ENCODE measurements at regions not wholly inside any gene's neighbourhood (a gene's known extent, or its start where the extent isn't known, plus 50 kb on each side); places are given as distances from the start of the nearest gene placed in this dataset.

DNA sequence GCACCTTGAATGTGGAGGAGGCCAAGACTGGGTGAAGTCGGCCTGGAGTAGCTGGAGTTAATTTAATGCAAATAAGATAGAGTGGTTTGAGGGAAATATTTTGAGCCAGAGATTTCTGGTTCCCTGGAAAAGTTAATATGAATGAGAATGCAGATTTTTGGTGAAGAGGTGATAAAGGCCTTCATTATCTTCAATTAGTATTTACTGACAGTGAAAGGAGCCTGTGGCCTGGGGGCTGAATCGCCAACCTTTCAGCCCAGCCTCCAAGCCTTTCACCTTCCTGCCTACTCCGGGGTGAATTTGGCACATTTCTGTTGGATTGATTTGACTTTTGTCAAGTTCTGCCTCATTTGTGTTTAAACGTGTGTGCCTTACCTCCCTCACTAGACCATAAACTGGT is 147.8 kb downstream of the SOX2 start:
- no peak for DNase-seq (ENCODE audit: low read depth)

DNA sequence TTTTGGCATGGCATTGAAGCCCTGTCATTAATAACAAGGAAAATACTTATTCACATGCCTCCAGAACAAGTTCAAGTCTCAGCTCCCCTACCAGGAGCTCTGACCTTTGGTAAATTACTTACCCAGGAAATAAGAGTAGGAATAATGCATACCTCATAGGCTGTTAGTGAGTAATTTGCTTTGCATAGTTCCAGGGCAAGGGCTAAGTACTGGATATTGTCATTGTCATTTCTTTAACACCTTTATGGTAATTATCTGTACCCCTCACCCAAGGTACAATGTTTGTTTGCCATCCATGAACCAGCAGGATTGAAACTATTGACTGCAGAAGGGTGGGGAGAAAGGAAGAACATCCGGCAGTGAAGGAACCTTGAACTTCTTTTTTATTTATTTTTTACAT is 148.5 kb downstream of the SOX2 start:
- no peak for DNase-seq (ENCODE audit: low read depth)

DNA sequence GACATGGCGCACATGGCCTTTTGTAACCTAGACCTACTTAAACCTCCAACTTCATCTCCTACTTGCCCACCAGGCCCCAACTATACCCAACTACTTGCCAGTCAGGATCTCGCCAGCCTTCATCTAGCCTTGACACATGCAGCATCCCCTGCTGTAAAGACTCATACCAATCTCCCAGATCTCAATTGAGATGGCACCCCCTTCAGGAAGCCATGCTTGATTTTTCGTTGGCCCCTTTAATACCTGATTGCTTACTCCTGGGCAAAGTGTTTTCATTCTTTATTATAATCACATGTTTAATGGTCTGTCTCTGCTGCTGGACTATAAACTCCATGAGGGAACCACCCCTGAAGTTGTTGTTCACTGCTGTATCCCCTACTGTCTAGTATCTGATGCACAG is 150.8 kb downstream of the SOX2 start:
- no peak for DNase-seq (ENCODE audit: low read depth)

DNA sequence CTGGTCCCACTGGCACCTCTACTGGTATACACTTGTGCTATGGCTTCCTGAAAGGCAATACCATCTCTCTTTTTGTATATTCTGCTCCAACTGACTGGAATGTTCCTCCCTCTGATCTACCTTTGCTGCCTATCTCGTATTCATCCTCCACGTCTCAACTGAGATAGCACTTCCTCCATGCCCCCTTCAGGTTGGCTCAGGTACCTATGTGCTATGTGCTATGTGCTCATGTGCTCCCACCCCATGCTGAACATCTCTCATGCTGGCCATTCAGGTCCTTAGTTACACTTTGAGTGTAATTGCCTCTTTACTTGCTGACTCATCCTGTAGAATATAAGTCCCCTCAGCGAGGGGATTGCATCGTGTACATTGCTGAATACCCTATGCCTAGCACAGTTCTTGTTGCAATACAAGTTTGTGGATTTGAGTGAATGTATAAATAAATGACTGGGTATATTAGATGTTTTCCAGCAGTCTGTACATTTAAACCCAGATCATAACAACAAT is 156.9 kb downstream of the SOX2 start:
- DNase-seq (ENCODE audit: low read depth): no peak

DNA sequence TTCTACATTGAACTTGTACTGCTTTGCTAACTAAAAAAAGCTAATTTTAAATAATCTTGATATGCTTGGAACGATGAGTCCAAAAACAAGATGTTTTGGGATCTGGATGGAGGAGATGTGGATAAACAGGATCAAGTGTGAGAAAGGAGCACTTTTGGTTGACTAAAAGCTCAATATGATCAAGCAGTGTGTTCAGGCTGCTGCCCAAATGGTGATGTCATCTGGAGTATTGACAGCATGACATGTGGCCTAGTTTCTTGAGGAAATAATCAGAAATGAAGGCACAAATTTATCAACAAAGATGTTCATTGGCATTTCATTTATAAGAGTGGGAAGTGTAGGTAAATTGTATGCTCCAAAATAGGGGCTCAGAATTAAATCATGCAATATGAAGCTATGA is 161.2 kb downstream of the SOX2 start:
- DNase-seq (ENCODE audit: low read depth): no peak

DNA sequence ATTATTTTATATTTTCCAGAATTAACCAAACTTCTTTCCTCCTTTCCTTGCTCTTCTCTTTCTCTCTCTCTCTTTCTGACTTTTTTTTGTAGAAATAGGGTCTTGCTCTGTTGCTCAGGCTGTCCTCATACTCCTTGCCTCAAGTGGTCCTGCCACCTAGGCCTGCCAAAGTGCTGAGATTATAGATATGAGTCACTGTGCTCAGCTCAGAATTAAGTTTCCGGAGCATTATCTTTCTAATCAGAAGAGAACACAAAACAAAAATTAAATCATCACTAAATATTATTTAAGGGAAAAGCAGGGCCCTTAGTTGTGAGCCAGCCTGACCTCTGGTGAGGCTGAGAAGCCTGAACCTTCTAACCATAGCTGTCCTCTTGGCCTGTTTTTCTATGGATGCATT is 168.2 kb downstream of the SOX2 start:
- DNase-seq (ENCODE audit: low read depth): no peak

DNA sequence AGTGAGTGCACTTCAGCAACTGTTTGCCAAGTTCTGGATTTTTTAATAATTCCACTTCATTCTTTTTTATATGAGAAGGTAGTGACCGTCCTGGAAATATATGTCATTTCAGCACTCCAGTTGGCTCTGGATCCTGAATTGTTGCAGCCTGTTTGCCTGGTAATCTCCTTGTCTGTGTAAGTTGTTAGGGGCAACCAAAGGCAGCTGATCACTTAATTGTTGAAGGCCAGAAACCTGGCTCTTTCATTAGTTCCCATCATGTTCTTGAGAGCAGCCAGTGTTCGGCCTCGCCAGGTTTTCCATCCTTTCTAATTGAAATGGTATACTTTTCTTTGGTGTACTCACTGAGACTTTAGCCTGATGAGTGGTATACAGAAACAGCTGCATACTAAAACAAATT is 168.6 kb downstream of the SOX2 start:
- DNase-seq (ENCODE audit: low read depth): no peak

DNA sequence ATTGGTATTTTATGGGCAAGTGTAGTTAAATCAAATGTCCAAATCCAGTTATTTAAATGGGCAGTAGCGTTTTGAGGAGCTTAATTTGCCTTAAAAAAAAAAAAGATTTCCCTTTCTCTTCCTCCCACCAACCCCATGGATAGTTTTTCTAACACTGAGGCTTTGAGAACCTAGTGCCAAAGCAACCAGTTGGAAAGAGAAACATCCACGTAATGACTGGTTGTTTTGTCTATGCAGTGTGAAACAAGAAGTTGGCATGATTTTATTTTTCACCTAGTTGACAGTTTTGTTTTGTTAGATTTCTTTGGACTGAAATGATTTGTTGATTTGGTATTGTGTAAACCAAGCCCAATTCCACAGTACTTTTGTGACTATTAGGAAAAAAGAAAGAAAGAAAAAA is 170.0 kb downstream of the SOX2 start:
- DNase-seq (ENCODE audit: low read depth): no peak

DNA sequence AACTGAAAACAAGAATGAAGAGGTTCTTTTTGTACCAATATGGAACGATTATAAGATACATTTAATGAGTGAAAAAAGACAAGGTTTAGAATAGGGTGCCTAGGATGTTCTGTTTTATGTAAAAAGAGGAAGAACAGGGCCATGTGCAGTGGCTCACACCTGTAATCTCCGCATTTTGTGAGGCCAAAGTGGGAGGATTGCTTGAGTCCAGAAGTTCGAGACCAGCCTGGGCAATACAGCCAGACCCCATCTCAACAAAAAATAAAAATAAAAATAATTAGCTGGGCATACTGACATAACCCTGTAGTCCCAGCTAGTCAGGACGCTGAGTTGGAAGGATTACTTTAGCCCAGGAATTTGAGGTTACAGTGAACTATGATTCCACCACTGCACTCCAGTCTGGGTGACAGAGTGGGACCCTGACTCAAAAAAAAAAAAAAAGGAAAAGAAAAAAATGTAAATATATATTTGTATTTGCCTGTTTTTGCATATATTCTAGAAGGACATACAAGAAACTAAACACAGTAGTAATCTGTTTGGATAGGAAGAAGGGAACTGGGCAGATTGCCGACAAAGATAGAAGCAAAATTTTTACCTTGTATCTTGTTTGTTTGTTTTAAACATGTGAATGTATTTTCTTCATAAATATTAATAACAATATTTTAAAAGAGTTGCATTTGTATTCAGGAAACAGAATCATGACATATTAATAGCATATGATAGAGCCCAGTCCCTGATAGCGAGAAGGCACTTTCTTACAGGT is 174.3 kb downstream of the SOX2 start:
- DNase-seq (ENCODE audit: low read depth): no peak

DNA sequence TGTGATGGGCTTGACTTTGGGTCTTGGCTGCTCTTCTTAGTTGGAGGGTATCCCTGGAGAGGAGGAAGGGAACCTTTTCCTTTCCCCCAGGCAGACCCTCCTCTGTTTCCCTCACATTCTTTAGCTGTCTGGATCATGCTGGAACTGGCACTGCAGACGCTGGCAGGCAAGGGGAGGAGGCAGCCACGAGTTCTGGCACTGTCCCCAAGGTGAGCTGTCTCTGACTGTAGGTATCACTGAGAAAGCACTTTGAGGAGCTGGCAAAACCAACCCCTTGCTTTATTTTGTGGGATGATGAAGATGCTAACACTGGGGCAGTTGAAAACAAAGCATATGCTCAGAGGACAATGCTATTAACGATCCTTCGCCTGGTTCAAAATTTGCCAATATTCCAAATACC is 175.0 kb downstream of the SOX2 start:
- DNase-seq (ENCODE audit: low read depth): no peak

DNA sequence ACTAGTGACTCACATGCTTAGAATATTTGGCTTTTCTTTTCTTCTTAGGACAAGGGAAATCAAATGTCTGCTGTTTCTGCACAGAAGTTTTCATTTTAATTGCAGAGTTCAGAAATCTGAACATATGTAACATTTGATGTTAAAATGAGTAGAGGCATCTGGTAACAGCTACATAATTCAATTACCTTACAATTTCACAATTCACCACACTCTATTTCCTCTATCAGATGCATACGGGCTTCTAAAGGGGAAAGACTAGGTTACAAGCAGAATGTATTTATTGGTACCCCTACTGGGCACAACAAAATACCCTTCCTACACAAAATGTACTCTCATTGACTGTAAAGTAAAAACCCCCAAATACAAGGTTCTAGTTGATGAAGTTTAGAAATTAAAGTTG is 176.0 kb downstream of the SOX2 start:
- no peak for DNase-seq (ENCODE audit: low read depth)

DNA sequence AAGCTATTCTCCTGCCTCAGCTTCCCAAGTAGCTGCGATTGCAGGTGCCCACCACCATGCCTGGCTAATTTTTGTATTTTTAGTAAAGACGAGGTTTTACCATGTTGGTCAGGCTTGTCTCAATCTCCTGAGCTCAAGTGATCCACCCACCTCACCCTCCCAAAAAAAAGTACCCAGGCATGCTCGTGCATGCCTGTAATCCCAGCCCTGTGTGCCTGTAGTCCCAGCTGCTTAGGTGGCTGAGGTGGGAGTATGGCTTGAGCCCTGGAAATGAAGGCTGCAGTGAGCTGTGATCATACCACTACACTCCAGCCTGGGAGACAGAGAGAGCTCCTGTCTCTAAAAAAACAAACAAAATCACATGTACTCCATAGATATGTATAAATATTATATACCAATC is 176.5 kb downstream of the SOX2 start:
- no peak for DNase-seq (ENCODE audit: low read depth)

DNA sequence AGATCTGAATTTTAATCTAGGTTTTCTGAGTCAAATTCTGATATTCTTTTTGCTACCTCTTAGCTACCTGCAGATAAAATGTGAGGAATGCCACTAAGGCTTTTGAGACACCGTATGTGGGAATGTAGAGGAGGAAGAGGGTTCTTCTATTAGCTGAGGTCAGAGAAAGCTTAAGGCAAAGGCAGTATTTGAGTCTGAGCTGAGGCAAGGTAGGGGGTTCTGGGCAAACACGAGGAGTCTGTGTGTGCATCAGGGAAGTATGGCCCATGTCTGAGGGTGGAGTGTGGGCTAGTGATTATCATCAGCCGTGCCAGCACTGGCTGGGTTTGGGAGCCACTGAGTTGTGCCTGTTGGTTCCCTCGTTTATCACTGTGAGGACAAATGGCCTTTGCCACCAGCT is 181.1 kb downstream of the SOX2 start:
- DNase-seq (ENCODE audit: low read depth): no peak

DNA sequence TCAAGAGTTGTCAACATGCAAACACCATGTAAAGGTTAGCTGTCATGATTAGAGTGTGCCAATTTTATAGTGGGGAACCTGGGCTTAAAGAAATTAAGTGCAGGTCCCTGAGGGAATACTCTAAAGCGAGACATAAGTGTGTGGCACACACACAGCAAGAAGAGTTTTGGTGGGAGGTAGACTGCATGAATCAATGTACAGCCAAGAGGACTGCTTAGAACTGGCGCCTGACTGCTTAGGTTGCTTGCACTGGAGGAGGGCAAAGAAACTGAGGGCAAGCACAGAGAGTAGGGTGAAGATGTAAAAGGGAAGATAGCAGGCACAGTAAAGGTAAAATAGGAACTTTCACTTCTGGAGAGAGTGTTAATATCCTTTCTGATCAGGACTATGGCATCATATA is 184.9 kb downstream of the SOX2 start:
- no peak for DNase-seq (ENCODE audit: low read depth)

DNA sequence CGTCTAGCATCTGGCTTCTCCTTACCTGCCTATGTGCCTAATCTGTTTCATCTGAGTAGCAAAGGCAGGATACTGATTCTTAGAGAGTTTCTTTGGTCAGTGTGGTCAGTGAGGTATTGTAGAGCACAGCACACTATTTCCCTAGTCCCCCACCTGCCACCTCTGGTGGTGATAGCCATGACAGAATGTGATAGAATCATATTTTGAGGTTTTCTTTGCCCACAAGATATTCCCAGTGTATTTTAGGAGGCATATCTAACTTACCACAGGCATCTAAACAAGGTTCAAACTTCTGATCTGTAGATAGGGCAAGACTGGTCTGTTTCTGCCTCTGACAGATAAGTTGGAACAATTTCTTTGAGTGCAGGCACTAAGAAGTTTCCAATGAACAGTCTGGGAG is 188.0 kb downstream of the SOX2 start:
- no peak for DNase-seq (ENCODE audit: low read depth)

DNA sequence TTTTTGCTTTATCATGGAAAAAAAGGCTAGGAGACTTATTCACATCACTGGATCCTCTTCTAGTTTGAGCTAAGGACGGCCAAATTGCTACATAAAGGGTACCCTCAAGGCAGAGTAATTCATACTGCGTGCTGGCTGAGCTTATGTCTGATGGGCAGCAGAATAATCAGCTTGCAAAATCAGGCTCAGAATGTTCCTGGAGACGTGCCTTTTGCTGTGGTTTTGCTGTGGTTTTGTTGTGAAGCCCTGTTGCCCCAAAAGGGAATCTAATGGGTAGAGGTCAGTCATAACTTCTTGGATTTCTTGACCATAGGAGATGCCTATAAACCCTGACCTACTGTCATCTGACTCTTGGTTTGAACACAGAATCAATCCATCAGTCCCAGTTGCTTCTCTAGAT is 189.9 kb downstream of the SOX2 start:
- DNase-seq (ENCODE audit: low read depth): no peak

DNA sequence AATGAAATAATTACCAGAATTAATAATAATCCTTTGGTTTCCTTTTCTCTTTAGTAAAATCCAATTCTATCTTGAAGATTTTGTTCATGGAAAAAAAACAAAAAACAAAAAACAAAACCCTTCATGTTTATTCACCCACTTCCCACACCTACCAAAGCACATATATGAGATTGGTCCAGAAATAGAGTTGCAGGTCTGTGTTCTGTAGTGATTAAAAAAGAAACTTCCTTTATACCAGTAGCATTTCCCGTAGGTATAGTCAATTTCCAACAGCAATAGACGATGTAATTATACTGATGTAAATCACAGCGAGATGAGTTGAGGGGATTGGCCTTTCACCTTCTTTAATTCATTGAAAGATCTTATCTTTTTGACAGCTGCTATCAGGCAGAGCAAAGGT is 194.6 kb downstream of the SOX2 start:
- no peak for DNase-seq (ENCODE audit: low read depth)

DNA sequence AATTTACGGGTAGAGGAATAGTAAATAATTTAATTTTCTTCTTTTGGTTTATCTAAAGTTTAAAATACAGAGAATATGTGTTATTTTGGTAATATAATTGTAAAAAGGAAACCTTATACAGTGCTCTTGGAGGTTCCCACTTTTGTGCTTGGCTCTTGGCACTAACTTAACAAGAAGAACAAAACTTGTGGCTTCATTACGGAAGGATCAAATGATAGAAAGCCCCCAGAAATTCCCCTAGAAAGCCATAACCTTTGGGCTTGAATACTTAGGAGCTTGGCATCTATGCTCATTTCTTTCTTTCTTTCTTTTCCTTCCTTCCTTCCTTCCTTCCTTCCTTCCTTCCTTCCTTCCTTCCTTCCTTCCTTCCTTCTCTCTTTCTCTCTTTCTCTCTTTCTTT is 197.5 kb downstream of the SOX2 start:
- no peak for DNase-seq (ENCODE audit: low read depth)

DNA sequence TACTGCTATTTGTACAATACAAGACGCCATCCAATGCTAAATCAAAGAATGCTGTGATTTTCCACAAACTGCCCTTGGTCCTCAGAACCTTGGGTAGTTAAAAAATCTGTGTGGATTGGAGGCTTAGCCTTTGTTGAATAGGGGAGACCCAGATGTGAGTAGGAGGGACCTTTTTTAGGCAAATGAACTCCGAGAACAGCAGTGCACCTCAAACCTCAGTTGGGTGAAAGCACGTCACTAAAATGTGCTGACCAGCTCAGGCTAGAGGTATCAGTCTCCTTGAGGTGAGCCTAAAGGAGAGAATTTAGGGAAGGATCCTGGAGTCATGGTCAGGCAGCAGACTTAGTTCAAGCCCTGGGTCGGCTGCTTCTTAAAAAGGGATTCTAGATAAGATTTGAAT is 200.7 kb downstream of the SOX2 start:
- DNase-seq (ENCODE audit: low read depth): no peak

DNA sequence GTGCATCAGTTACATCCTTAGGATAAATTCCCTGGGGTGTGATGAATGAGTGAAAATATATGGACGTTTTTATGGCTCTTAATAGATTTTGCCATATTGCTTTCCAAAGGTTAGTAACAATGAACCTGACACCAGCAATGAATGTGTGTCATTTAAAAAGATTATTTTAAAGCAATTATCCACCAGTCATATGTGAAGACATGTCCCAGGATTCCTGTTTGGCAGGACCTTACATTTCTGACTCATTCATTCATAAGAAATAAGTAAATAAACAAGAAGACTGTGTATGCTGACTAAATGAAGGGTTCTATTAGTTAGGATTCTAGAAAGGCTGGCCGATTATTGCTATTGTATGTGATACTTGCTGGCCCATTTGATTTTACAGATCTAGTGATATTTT is 201.5 kb downstream of the SOX2 start:
- no peak for DNase-seq (ENCODE audit: low read depth)

DNA sequence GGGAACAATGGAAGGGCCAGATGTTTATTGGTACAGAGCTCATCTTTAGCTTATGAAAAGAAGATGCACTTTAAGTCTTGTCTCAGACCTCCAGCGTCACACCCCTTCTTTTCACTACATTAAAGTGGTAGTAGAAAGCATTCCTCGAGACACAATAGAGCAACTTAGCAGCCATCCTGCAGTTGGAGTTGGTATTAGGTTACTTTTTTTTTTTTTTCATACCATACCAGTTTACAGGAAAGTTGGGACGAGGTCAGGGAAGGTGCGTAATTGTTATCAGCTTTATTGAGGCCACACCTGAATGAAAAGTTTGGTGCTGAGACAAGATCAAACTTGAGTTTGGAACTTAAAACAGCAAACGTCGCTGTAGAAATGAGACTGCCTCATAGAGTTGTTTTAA is 203.8 kb downstream of the SOX2 start:
- no peak for DNase-seq (ENCODE audit: low read depth)

DNA sequence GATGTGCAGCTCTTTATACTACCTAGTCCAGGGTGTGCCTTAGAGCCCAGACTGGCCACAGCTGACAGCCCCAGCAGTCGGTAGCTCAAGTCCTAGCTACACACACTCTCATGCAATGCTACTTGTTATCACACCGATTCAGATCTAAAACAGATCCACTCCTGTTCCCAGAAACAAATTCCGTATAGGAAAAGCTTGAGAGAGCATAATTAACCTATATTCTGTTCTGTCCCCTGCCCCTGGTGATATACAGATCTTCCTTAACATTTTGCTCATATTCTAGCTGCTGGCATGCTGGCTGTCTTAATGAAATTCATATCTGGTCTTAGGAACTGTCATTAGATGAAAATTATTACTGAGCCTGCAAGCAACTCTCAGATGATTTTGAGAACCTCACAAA is 204.3 kb downstream of the SOX2 start:
- DNase-seq (ENCODE audit: low read depth): no peak

DNA sequence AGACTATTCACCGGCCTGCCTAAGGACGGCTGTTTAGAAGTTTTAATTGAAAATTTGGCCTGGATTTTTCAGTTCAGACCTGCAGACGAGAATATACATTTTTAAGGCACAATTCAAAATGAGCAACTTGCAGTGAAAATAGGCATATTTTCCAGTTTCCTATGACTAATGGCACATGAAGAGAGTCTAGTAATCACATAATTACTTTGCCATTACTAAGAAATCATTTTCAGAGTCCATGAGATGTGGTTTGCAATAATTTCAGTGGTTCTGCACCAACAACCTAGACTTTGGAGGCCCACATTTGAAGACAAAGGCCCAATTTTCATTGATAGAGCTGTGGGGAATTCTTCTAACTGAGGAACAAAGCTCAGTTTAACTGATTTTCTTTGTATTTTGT is 205.3 kb downstream of the SOX2 start:
- no peak for DNase-seq (ENCODE audit: low read depth)

DNA sequence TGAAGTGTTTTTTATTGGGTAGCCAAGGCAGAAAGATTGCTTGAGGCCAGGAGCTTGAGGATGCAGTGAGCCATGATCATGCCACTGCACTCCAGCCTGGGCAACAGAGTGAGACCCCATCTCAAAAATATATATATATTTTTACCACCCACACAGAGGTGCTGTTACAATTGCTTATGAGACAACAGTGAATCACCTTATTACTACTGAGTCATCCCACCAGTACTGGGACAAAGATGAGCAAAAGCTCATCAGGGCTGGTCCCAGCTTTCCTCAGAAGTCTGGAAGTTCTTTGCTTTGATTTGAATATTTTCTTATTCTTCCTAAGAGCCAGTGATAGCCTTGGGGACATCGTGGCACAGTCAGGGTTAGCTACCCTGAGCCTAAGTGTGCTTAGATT is 207.7 kb downstream of the SOX2 start:
- no peak for DNase-seq (ENCODE audit: low read depth)

DNA sequence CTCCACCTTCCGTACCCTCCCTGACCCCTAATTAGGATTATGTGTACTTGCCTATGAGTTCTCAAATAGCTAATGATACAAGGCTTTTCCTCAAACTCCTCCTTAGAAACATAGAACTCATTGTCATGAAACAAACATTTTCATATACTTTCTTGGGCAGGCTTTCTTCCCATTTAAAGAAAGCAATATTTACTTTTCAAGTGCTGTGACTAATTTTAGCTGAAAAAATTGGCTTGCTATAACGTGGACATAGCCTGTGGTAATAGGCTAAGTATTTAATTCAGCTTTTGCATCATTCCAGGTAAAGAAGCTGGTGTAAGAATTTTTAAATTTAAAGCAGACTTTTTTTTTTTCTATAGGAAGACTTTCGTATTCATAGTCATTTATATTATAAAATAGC is 208.7 kb downstream of the SOX2 start:
- no peak for DNase-seq (ENCODE audit: low read depth)

Data from activated T-helper 1 cell treated with Interleukin-2 at 50 U/mL for 16 hours (primary cell).